GM21576 (cell line): ENCODE measurements at regions not wholly inside any gene's neighbourhood (a gene's known extent, or its start where the extent isn't known, plus 50 kb on each side); places are given as distances from the start of the nearest gene placed in this dataset.
"Not testable (repeated sequence)": the region's sequence is repeated elsewhere in the genome, so short reads cannot be mapped to it uniquely, and the experiment has no call there.

ENCODE experiments used
- ATAC-seq: cut with Tn5 transposase; IDR thresholded peaks from one replicate; pipeline ENCODE4 v1.9.1; 2021; ENCODE audit warnings: mild to moderate bottlenecking, moderate library complexity; ENCODE audit not compliant: unreplicated experiment

GRCh38 chr13:109945206-109945960 lies 159.0 kb upstream of the IRS2 start:
- no peak for ATAC-seq

DNA sequence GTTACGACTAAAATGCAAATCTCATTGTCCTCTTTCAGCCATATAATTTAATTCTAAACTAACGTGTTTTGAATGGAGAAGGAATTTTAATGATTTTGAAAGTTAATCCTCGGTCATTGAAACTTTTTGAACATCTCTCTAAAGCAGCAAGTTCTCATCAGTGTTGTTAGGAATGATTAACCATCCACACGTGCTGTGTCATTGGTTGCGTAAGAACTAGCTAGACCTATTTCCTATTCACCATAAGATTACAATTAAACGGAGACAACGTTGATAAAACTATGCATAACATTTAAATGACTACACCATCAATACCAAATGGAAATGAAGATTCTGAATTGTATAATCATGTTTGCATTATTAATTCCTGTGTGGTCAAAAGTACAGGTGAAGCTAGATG lies 155.6 kb upstream of the IRS2 start:
- ATAC-seq = no peak

GRCh38 chr13:109941221-109941620 lies 154.8 kb upstream of the IRS2 start:
- no peak for ATAC-seq

DNA sequence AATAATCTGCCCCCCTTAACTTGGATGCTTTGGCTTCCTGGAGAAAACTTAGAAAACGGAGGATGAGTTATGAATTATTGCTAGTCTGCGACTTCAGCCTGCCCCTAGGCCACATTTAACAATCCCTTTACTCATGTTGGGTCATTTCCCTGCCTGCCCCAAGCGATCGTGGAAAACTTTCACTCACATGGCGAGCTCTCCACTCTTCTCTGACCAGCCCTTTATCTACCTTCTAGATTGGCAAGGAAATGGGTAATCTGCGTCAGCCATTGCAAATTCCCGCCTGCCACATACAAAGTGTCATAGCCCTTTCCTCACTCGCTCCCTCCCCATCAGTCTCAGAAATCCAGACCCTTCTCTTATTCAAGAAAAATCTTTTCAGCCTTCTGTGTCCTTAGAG lies 154.3 kb upstream of the IRS2 start:
- no peak for ATAC-seq

- ATAC-seq = no peak
Observed at GRCh38 chr13:109939838-109940237, 153.5 kb upstream of the IRS2 start.

DNA sequence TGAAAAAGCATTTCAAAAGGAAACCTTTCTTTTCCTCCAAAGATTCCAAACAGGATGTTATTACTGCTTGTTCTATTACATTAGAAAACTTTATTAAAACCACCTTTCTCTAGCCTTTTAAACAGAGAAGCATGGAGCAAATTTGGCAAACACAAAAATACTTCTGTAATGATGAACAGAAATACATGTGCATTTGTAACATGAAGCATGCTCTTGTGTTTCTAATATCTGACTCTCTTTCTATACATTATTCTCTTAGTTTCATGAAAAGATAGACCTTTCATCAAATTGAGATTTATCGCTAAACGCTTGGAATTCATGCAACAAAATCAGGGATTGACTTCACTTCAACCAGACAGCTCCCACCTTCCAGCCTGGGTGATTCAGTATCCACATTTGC lies 152.8 kb upstream of the IRS2 start:
- ATAC-seq = no peak

GRCh38 chr13:109938255-109938936 lies 152.0 kb upstream of the IRS2 start:
- no peak for ATAC-seq

DNA sequence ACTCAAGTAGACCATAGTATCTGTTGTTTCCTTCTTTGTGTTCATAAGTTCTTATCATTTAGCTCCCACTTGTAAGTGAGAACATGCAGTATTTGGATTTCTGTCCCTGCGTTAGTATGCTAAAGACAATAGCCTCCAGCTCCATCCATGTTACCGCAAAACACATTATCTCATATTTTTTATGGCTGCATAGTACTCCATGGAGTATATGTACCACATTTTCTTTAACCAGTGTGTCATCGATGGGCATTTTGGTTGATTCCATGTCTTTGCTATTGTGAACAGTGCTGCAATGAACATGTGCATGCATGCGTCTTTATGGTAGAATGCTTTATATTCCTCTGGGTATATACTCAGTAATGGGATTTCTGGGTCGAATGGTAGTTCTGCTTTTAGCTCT lies 148.1 kb upstream of the IRS2 start:
- not testable (repeated sequence) for ATAC-seq

- ATAC-seq = no peak
Observed at GRCh38 chr13:109933476-109933875, 147.1 kb upstream of the IRS2 start.

DNA sequence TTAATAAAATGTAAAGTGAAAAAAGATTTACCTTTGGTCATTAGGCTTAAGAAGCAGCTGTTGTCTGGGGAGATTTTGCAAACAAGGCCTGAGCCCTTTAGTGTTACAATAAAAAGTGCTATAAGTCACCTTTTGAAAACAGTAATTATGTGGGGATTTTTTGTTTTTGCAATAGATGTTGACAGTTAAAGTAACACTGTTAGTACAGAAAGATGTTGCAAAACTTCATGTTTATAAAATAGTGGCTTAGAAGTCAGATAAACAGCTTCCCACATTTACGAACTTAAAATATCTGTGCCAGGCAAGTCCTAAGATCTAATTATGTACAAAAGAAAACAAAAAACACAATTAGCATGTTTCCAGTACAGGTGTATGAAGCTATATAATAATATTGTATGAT lies 138.0 kb upstream of the IRS2 start:
- no peak for ATAC-seq

DNA sequence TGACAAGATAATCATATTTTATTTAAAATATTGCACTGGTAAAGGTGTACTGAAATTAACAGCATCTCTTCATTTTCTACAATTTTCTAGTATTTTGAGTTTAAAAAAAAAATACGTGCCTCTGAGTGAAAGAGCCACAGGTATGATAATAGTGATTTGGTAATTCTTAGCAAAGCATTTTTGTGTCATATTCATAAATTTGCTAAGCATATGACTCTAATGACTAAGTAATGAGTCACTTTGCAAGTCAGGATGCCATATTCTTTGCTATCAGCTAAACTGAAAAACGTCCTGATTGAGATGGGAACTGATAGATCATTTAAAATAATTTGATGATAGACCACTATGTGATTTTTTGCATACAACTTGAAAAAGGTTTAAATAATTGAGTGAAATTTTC lies 136.1 kb upstream of the IRS2 start:
- no peak for ATAC-seq

DNA sequence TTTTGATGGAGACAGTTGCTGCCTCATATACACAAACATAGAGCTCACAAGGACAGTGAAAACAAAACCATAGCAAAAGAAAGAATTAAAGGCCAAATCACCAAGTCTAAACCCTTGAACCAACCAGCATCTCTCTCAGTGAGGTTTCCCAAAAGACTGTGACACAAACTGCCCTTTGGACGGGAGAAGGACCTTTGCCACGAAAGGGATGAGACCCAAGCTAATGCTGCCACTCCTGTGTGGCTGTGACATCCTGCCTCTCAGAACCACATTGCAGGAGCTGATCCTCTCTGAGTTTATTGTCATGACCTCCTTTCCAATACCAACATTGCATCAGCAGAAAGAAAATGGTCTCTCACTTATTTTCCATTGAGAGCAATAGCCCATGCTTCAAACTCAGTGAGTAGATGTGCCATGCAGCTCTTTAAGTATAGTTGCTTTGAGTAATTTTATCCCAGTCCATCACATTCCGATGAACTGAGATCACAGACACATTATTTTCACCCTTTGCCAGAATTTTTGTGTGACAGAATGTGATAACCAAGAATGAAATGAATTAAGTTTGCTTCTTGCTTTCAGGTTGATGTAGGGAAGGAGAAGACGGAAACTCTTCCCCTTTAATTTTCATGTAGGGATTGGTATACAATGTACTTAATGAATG lies 133.5 kb upstream of the IRS2 start:
- ATAC-seq = no peak

DNA sequence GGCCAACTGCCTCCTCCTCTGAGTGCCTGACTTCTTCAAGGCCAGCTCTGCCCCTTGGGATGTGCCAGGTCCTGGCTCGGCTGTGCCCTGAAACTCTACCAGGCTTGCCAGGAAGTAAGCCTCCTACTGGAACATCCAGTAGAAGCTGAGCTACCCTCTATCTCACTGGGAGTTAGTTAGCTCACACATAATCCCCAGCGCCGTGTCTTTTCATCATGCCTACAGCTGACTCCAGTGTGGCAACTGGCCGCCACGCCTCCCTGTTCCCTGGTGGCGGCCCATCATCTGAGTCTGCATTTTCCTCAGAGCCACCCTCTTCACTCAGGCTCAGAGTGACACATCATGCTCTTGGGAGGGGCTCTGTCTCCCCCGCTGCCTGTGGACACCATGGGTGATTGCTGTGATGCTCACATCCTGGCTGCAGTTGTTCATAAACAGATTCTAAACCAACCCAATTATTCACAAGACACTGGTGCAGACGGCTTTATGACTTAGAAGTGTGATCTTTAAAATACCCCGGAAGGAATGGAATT lies 131.9 kb upstream of the IRS2 start:
- ATAC-seq = no peak

DNA sequence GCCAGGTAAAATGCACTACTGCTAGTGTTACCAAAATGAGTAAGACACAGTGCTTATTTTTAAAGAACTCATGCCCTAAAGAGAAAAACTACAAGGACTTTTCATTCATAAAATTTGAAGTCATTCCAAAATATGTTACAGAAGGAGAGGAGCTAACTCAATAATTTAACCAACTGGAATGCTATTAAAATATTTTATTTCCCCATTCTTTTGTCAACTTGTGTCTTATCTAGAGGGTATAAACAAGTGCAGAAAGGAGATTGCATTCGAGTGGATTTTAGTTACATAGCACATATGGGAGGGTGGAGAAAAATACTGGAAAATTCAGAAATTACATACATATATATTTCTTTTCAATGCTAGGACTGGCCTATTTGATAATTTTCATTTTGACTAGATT lies 131.0 kb upstream of the IRS2 start:
- ATAC-seq = no peak

GRCh38 chr13:109913936-109914510 lies 127.6 kb upstream of the IRS2 start:
- ATAC-seq = no peak

DNA sequence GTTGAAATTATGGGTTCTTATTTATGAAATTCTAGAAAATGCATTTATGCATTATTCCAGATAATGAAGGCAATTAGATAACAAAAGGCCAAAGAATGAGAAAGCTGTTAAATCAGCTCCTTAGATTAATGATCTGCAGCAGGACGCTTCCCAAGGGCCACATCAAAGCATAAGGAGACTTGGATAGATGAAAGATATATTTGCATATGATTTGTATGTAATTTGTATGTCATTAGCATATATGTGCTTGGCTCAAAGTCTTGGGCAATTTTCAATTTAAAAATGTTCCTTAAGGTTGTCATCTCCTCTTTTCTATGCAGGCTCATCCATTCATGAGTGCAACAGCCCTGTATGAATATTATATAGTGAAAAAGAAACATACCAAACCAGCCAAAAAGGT lies 126.8 kb upstream of the IRS2 start:
- ATAC-seq = no peak

GRCh38 chr13:109910194-109910593 lies 123.8 kb upstream of the IRS2 start:
- ATAC-seq = no peak

- no peak for ATAC-seq
Observed at GRCh38 chr13:109906976-109907375, 120.6 kb upstream of the IRS2 start.

DNA sequence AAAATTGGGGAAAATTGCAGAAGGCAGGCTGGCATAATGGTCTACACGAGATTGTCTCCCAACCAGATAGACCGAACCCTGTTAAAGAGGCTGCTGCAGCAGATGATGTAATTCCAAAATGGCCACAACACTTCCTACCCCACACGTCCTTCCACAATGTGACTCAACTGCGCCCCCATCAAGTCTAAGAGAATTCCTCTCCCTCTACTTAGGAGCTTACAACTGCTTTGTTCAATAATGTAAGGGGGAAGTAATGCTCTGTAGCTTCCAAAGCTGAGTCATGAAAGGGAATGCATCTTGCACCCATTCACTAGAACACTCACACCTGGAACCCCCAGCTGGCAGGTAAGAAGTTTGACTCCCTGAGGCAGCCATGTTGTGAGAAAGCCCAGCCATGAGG lies 117.8 kb upstream of the IRS2 start:
- no peak for ATAC-seq

GRCh38 chr13:109900741-109901140 lies 114.4 kb upstream of the IRS2 start:
- ATAC-seq = no peak

DNA sequence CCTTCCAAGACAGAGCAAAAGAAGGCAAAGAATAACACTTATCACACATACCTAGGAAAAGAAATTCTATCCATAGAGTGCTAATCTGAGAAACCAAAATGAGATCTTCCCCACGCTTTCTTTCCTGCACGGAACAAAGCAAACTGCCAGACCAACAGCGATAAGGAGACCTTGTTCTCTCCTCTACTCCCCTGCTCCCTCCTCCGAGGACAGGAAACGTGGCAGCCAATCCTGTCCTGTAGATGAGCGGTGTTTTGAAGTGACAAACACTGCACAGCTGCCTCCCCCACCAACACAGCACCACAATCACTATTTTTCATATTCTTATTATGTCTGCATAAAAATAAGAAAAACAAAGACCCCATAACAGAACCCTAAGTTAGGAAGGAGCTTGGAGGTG lies 113.9 kb upstream of the IRS2 start:
- ATAC-seq = no peak

- no peak for ATAC-seq
Observed at GRCh38 chr13:109899748-109900147, 113.4 kb upstream of the IRS2 start.
